Activated effector memory CD4-positive, alpha-beta T cell treated with anti-CD3 and anti-CD28 coated beads, Interleukin-2, amount 50 U/mL, for 16 hours (primary cell): ENCODE measurements at regions not wholly inside any gene's neighbourhood (a gene's known extent, or its start where the extent isn't known, plus 50 kb on each side); places are given as distances from the start of the nearest gene placed in this dataset.

Experiments used
- DNase-seq: peaks from one replicate; pipeline ENCODE4 v3.0.0-alpha.2; 2020

DNA sequence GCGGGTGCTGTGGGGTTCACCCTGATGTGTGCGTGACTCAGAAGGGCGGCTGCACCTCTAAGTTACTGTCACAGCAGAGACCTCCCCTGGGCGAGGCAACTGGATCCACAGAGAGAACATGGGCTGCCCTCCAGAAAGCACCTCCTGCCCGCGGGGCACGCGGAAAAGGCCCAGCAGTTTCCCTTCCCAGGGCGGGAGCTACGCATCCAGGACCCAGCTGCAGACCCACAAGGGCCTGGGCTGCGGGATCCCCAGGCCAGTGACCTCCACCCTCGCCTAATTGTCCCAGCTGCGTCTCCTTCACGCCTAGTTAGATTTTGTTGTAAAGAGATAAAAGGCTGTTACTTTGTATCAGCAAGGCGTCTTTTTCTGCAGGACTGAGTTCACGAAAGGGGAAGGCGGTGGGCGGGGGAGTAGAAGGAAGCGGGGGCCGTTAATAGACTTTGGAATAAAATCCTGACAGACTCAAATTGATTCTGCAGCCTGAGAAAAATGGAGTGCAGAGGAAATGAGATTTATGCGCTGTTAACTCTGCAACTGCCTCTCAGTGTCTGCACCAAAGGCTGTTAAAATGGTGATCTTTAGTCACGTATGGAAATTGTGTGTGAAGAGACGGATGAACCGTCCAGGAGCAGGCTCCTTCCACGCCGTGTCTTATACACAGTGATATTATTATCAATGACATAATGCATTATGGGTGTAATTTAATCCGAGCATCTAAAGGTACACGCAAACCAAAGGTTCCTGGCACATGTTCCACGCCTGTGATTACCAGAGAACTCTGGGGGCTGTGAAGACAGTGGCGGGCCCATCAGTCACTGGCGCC is 65.9 kb upstream of the FBRSL1 start:
- no peak for DNase-seq

DNA sequence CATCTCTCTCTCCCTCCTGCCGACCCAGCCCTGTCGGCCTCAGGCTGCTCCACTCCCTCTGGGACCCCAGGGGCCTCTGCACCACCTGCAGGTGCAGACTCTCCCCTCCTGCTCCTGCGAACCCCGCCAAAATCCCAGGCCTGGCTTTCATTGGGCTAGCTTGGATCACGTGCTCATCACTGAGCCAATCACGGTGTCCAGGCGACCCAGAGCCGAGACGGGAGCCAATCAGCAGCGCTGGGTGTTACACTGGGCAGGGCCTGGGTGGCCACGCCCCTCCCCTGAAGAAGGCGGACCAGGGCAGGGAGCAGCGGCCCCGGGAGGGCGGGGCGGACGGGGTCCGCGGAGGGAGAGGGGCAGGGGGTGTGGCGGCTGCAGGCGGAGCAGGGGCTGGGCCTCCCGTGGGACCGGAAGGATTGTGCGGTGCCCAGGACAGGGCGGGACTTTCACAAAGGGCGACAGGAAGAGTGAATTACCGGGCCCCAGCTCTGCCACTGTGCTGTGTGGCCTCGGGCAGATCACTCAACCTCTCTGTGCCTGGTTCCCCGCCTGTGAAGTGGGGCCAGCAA is 66.6 kb upstream of the FBRSL1 start:
- no peak for DNase-seq

DNA sequence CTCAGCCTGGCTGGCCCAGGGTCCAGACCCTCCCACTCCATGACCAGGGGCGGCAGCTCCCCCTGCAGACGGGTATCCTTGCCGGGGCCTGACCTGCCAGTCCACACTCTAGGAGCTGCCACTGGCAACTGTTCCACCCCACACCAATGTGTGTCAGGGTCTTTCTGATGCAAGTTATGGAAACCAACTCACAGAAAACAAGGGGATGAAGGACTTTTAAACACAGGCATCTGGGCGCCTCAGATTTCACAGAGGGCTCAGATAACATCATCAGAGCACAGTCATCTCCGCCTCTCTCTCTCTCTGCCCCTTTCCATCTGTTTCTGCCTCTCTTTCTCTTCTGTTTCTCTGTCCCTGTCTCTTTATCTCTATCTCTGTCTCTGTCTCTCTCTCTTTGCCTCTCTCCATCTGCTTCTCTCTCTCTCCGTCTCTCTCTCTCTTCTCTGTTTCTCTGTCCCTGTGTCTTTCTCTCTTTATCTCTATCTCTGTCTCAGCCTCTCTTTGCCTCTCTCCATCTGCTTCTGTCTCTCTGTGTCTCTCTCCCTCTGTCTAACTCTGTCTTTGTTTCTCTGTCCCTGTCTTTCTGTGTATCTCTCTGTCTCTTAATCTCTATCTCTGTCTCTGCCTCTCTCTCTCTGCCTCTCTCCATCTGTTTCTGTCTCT is 67.4 kb upstream of the FBRSL1 start:
- no peak for DNase-seq

DNA sequence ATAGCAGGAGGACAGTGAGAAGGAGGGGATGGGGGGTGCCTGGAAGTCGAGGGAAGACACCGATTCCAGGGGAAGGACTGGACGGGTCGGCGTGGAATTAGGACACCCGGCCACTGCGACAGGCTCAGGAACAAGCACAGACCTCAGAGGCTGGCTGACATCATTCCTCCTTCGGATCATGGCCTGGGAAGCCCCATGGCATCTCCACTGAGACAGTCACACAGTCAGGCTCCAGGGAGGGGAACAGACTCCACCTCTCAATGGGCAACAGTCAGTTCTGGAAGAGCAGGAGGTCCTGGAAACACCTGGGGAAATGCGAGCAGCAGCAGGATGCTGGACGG is 67.9 kb upstream of the FBRSL1 start:
- DNase-seq = no peak

DNA sequence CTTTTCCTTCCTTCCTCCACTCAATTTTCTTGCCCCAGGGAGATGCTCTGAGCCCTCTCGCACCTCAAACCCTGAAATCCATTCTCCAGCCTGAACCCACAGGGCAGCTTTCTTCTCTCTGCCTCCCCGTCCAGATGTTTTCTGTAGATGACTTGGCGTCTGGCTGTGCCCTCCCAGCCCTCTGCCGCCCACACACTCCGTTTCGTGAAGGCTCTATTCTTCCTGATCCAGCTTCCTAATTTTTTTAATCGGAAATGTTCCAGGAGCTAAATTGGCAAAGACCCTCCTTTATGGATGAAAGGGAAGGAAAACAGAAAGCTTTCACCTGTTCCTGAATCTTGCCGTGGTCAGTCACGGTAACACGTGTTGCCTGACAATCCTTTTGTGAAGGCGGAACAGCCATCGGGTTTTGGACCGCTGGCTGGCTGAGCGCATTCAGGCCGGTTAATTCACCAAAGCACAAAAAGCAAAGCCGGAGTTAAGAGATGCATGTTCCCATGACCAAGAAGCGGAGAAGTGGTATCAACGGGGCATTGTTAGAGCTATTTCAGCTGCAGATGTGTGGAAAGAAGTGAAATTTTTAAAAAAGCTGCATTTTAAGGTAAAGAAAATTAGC is 70.2 kb upstream of the FBRSL1 start:
- DNase-seq = no peak

DNA sequence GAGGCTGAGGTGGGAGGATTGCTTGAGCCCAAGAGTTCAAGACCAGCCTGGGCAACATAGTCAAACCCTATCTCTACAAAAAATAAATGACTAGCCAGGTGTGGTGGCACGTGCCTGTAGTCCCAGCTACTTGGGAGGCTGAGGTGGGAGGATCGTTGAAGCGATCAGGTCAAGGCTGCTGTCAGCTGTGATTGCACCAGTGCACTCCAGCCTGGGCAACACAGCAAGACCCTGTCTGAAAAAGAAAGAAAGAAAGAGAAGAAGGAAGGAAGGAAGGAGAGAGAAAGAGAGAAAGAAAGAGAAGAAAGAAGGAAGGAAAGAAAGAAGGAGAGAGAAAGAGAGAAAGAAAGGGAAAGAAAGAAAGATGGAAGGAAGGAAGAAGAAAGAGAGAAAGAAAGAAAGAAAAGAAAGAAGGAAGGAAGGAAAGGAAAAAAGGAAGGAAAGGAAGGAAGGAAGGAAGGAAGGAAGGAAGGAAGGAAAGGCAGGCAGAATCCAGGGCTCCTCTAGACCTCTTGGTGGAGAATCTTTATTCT is 71.5 kb upstream of the FBRSL1 start:
- DNase-seq = no peak

DNA sequence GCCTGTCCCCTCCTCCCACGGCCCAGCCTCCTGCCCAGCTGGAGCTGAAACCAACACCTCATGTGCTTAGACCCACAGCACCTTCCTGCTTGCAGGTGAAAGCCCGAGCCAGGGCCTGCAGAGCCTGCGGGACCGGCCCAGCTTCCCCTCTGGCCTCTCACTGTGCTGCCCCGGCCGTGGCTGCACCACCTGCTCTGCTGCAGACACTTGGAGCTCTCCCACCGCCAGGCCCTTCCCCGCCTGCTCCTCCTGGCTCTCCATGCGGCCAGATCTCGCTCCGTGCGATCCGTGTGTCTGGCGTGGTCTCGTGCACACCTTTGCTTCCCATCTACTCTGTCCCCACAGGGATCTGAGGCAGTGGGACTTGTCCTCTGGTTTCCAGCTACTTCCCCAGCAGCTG is 72.2 kb upstream of the FBRSL1 start:
- no peak for DNase-seq

DNA sequence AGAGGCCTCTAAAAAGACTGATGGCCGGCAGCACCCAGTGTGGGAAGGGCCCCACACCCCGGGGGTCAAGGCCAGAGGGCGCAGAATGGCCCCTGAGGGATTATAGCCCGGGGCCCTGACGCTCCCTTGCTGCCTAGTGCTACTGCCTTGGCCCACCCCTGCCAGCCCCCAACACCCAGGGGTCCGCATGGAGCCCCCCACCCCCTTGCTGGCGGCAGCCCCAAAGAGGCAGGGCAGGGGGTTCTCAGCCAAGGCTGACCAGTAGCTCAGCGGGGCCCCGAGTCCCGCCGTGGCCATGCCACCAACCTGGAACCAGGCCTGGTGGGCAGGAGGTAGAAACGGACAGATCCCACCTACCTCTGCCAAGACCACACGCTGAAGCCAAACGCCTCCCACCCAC is 73.1 kb upstream of the FBRSL1 start:
- DNase-seq = no peak

DNA sequence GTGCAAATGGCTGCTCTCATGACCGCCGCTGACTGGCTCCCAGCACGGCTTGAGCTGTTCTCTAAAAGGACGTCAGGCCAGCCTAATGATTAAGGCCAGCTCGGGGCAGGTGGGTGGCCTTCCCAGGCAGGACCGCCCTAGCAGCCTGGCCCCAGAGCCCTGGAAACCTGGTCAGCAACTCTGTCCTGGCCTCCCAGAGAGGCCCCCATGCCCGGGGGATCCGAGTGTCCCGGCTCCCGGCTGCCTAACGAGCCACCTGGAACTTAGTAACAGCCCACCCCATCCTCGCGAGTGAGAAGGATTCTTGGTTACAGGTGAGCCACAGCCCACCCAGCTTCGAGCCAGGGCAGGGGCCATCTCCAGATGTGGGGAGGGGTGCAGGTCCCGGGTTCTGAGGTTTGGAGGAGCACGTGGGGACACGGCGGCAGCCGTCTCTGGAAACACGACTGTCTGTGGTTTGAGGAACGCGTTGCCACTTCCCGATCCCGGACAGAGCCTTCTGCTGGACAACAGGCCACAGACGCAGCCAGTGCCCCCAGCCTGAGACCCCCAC is 73.8 kb upstream of the FBRSL1 start:
- no peak for DNase-seq

DNA sequence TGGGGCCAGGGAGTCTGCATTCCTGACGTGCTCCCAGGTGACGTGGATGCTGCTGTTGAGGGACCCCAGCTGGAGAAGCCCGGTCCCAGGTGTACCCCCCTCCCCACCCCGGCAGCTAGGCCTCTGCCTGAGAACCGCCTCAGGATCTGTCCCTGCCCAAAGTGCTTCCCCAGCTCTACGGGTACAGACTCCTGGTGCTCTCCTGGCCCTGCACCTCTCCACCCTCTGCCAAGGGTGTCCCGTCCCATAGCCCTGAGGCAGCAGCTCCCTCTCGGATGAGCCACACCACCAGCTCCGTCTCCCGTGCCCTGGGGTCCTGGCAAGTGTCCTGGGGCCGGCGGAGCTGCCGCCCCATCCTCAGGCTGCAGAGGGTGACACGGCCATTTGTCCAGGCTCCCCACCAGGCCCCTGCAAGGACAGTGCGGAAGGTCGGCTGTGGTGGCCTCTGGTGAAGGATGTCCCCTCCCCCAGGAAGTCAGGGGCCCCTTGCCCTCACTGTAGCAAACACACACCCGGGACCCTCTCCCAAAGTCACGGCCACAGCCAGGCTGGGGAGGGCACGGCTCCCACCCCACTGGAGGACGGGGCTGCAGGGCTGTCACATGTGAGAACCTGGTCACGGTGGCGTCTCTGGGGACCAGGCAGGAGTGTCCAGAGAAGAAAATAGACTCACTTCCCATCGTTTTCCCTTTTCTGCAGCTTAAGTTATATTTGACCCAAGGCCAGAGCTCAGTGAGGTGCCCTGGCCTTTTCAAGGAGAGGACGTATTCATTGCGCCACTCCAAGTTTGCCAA is 74.4 kb upstream of the FBRSL1 start:
- DNase-seq = no peak

DNA sequence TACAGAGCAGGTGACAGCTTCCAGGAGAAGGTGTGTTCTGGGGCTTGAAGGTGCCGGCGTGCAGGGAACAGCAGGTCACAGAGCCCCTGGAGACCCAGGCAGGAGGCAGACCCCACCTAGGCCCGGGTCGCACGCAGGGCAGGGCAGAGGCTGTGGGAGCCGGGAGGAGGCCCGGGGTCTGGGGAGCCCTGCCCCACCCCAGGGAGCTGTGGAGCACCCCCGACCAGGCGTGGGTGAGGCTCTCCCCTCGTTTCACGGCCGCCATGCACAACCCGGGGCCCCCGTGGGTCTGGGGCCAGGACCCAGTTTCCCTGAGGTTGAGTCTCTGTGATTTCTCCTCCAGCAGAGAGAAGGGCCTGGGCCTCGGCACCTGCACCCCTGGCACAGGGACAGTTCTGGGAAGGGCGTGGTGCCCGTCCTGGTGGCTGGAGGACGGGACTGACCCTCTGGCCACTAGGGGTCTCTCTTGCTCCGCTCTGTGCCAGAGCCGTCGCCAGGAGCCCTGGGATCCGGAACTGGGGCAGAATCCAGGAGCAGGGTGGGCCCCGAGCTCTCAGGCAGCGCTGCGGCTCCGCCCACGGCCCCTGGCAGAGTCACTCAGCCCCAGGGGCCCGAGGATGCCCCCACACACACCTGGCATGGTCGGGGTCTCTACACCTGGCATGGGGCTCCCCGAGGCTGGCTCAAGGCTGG is 75.2 kb upstream of the FBRSL1 start:
- DNase-seq = peak; percentile 88

DNA sequence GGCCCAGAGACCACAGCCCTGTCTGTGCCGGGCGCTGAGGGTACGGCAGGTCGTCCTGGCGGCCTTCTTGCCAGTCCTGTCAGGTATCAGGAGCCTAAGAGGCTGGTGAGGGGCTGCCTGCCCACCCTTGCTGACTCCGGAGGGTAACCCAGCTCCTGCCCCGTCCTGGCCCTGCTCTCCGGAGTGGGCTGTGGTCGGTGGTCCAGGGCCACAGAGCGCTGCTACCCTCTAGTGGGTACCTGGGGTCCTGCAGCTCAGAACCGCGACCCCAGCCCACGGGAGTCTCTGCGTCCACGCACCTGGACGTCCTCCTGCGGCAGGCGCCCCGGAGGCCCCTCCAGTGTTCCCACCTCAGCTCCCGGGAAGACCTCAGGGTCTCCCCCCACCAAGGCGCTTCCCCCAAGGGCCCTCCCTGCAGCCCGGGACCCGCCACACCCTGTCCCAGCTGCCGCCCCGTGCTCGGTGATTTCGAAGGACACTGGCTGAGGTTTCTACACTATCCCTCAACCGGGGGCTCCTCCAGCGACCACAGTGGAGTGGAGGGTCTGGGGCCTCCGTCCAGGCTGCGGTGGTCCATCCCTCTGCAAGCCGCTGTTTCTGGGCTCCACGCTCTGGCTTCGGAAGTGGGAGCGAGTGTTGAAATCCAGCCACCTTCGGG is 75.9 kb upstream of the FBRSL1 start:
- DNase-seq = no peak

DNA sequence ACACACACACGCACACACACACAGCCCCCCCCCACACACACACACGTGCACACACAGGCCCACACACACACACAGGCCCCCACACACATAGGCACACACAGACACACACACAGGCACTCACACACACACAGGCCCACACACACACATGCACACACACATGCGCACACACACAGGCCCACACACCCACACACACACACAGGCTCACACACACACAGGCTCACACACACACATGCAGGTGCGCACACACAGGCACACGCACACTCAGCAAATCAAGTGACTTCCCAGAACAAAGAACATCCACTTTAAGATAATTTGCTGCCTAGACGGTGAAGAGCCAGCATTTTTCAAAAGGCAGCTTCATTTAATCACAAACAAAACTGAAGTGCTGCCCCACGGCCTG is 78.5 kb upstream of the FBRSL1 start:
- no peak for DNase-seq

DNA sequence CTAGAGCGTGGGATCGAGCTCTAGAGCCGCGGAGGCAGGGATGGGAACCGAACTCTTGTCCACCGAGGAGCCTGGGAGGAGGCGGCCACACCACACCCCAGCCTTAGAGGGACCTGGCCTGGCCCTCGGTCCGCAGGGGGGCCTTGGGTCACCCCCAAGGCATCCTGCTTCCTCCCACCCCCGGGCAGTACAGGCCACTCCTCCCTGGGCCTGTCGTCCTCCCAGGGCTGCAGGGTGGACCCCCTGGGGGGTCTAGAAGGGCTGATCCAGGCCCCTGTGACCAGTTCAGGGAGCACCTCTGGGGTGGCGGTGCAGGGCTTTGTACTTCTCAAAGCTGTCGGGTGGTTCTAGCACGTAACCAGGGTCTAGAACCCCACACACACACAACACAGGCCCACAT is 79.1 kb upstream of the FBRSL1 start:
- DNase-seq = no peak

DNA sequence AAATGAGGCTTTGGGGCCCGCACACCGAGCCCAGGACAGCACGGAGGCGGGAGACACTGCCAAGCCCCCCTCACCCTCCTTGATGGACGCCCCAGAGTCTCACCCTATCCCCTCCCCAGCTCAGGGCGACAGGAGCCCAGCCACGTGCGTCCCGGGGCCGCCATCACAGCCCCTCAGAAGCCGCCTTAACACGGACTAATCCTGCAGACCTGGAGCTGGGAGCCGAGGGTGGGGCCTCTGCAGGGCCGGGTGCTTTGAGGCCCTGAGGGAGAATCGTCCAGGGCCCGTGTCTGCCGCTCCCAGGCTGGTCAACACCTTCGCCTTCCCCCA is 79.7 kb upstream of the FBRSL1 start:
- no peak for DNase-seq

DNA sequence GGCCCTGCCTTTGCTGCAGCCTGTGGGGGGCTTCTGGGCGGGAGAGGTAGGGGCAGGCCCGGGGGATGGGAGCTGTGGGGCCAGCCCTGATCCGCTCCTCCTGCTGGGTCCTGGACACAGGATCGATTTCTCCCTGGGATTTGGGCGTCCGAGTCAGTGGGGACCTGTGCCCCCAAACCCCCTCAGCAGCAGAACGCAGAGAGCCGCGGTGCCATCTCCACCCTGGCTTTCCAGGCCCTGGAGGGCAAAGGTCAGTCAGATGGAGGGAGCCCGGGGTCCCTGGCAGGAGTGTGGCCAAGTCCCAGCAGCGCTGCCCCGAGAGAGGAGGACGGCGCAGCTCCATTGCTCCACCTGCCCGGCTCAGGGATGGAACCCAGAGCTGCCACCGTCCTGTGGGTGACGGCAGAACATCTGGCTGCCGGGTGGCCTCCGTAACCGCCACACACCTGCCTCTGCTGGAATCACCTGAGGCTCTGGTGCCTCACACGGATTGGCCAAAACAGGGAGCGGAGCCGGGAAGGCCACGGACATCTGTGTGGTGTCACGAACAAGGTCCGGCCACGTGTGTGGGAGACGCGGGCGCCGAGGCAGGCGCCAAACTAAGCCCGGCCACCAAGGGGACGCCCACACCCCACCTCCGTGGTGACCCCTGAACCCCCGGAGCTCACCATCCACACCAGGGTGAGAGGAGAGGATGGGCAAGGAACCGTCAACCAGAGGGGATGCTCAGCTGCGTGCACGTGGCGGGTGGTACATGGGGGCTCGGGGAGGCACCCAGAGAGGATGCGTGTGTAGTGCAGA is 80.3 kb upstream of the FBRSL1 start:
- no peak for DNase-seq

DNA sequence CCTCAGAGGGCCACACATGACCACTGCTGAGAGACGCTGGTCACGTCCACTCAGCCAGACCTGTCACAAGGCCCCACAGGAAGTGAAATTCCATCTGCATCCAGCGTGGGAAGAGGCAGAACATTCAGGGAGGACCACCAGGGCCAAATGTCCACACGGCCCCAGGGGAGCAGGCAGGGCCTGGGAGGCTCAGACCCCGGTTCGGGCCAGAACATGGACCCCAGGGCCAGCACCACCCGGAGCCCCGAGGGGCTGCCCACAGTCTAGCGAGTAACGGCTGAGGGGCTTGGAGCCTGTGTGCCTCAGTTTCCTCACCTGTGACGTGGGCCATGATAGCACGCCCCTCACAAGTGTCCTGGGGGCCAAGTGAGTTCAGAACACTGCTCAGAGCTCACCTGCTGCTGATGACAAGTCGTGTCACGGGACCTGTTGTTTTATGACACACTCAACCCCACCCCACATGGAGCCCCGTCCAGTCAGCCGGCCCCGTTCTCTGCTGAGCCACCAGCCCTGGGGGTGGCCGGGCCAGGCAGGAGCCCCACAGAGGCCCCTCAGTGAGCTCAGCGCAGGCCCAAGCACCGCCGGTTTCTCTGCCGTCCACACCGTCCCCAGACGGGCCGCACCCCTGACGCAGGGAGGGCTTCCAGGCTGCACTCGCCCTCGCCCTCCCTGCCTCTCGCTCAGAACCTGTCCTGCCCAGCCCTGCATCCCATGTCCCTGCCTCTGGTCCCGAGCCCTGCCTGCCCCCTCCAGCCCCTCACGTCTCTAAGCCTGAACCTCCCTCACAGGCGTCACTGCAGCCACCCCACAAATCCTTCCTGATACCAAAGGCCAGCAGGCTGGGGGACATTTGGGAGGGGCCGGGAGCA is 79.5 kb upstream of the GALNT9 start:
- DNase-seq = no peak

DNA sequence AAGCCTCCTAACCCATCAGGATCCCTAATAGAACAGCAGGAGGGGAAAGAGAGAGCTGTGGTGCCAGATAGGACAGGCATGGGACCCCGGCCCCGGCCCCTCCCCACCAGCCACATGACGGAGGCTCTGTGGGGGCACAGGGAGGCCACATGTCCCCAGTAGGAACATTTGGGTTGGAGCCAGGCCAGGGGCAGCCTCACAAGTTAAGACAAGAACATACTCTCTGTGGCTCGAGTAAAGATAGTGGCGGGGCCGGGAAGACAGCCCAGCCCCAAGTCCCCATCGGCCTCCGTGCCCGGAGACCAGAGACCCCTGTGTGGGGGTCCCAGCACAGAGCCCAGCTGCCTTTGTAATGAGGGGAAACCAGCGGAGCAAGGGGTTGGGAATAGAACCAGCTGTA is 78.6 kb upstream of the GALNT9 start:
- DNase-seq = no peak

DNA sequence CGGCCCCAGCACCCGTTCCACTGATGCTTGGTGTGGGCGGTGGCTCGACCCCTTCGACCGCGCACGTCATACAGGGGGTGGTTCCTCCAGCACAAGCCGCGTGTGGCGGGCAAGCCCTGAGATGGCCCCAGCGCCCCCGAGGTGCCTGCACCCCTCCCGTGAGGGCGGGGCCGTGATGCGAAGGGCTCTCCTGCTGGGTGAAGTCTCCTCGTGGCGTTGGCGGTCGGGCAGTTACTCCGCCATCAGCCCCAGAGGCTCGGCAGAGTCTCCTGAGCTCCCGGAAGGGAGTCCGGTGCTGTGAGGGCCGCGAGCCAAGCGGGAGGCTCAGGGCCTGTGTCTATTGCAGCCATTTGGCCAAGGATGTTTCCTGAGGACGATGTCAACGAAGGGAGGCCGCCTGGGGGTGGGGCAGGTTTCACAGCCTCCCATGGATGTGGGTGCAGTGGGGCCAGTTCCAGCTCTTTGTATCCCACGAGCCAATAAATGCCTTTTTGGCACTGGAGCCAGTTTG is 78.1 kb upstream of the GALNT9 start:
- DNase-seq = no peak
